Activated CD8-positive, alpha-beta memory T cell treated with anti-CD3 and anti-CD28 coated beads for 24 hours (primary cell): ENCODE measurements at regions not wholly inside any gene's neighbourhood (a gene's known extent, or its start where the extent isn't known, plus 50 kb on each side); places are given as distances from the start of the nearest gene placed in this dataset.
"Not testable (repeated sequence)": the region's sequence is repeated elsewhere in the genome, so short reads cannot be mapped to it uniquely, and the experiment has no call there.

Experiments used
- DNase-seq: peaks from one replicate; pipeline ENCODE4 v3.0.0-alpha.2; 2020

GRCh38 chr4:57993944-57994343, 883.8 kb upstream of the IGFBP7 start:
- no peak for DNase-seq

- no peak for DNase-seq
Measured at GRCh38 chr4:57989430-57989829, 879.2 kb upstream of the IGFBP7 start.

- DNase-seq: no peak
Measured at GRCh38 chr4:57985161-57985560, 875.0 kb upstream of the IGFBP7 start.

GRCh38 chr4:57981123-57981522, 870.9 kb upstream of the IGFBP7 start:
- no peak for DNase-seq

GRCh38 chr4:57974821-57975220, 864.6 kb upstream of the IGFBP7 start:
- no peak for DNase-seq

- DNase-seq: no peak
Measured at GRCh38 chr4:57973819-57974218, 863.6 kb upstream of the IGFBP7 start.

- DNase-seq: no peak
Measured at GRCh38 chr4:57971261-57971660, 861.1 kb upstream of the IGFBP7 start.

- DNase-seq: no peak
Measured at GRCh38 chr4:57966987-57967760, 857.0 kb upstream of the IGFBP7 start.

GRCh38 chr4:57965431-57965830, 855.2 kb upstream of the IGFBP7 start:
- DNase-seq: not testable (repeated sequence)

- no peak for DNase-seq
Measured at GRCh38 chr4:57945298-57945697, 835.1 kb upstream of the IGFBP7 start.

GRCh38 chr4:57943682-57944081, 833.5 kb upstream of the IGFBP7 start:
- no peak for DNase-seq

- DNase-seq: not testable (repeated sequence)
Measured at GRCh38 chr4:57937326-57937725, 827.1 kb upstream of the IGFBP7 start.

- no peak for DNase-seq
Measured at GRCh38 chr4:57926311-57926710, 816.1 kb upstream of the IGFBP7 start.

- no peak for DNase-seq
Measured at GRCh38 chr4:57924951-57925350, 814.8 kb upstream of the IGFBP7 start.

GRCh38 chr4:57916479-57916878, 806.3 kb upstream of the IGFBP7 start:
- no peak for DNase-seq

- no peak for DNase-seq
Measured at GRCh38 chr4:57911203-57911602, 801.0 kb upstream of the IGFBP7 start.

- no peak for DNase-seq
Measured at GRCh38 chr4:57910151-57910550, 800.0 kb upstream of the IGFBP7 start.

GRCh38 chr4:57905965-57906364, 795.8 kb upstream of the IGFBP7 start:
- no peak for DNase-seq

GRCh38 chr4:57877047-57877458, 766.9 kb upstream of the IGFBP7 start:
- no peak for DNase-seq

- DNase-seq: no peak
Measured at GRCh38 chr4:57875829-57876392, 765.7 kb upstream of the IGFBP7 start.

- DNase-seq: no peak
Measured at GRCh38 chr4:57866468-57867171, 756.4 kb upstream of the IGFBP7 start.

GRCh38 chr4:57865264-57865663, 755.1 kb upstream of the IGFBP7 start:
- no peak for DNase-seq

GRCh38 chr4:57854748-57855147, 744.6 kb upstream of the IGFBP7 start:
- DNase-seq: no peak

GRCh38 chr4:57850141-57850540, 740.0 kb upstream of the IGFBP7 start:
- DNase-seq: no peak
